ENCODE measurements at regions not wholly inside any gene's neighbourhood (a gene's known extent, or its start where the extent isn't known, plus 50 kb on each side); places are given as distances from the start of the nearest gene placed in this dataset.

GRCh38 chr6:146905181-146905704 is 299.0 kb upstream of the STXBP5 start:
- DNase-seq (ENCODE audit: low spot score) = no peak
- TF ChIP-seq EGR1 (IDR thresholded peaks at IDR 0.05; ENCODE audit: low read depth in 2 of 2) = no peak
- no peak for TF ChIP-seq NR2F2 (IDR thresholded peaks at IDR 0.05)
- no peak for TF ChIP-seq REST (IDR thresholded peaks at IDR 0.05)
- TF ChIP-seq GABPA (IDR thresholded peaks at IDR 0.05 in 1 of 2, conservative IDR thresholded peaks at IDR 0.05 in 1 of 2) = no peak
- no peak for TF ChIP-seq FOXA2 (IDR thresholded peaks at IDR 0.05)
- TF ChIP-seq SP1 (IDR thresholded peaks at IDR 0.05) = no peak
- TF ChIP-seq RXRA (IDR thresholded peaks at IDR 0.05) = no peak
- TF ChIP-seq TAF1 (conservative IDR thresholded peaks at IDR 0.05) = no peak
- no peak for TF ChIP-seq MAX (IDR thresholded peaks at IDR 0.05)
- no peak for TF ChIP-seq JUND (IDR thresholded peaks at IDR 0.05)
- no peak for TF ChIP-seq YY1 (IDR thresholded peaks at IDR 0.05)
- TF ChIP-seq ATF3 (IDR thresholded peaks at IDR 0.05) = no peak
- no peak for TF ChIP-seq ZBTB33 (IDR thresholded peaks at IDR 0.05)
- TF ChIP-seq CTCF (IDR thresholded peaks at IDR 0.05; ENCODE audit: low read depth, low read length, missing input control) = no peak
- Histone ChIP-seq H3K9me3 (ENCODE audit: control insufficient read depth in 4 of 4, low read length in 3 of 4) (no peaks in the 10 kb centered on the region), H3K9ac (ENCODE audit: low read depth in 1 of 2, low read length in 2 of 2) (no peak overlapping the region), H3K4me3 (ENCODE audit: low read depth in 1 of 3, low read length in 3 of 3) (no peak overlapping the region), H3K27ac (ENCODE audit: low read depth in 1 of 2, low read length in 2 of 2) (no peak overlapping the region), H3K27me3 (ENCODE audit: control insufficient read depth in 4 of 4, insufficient read depth in 4 of 4, low read length in 3 of 4) (no peaks in the 10 kb centered on the region), H3K36me3 (ENCODE audit: control insufficient read depth in 4 of 4, insufficient read depth in 3 of 4, low read depth in 1 of 4, low read length in 3 of 4) (no peaks in the 10 kb centered on the region), H3K4me1 (ENCODE audit: control insufficient read depth in 4 of 4, insufficient read depth in 4 of 4, low read length in 3 of 4) (no peaks in the 10 kb centered on the region)

- DNase-seq (ENCODE audit: low spot score) = no peak
- Histone ChIP-seq H3K36me3 (ENCODE audit: control insufficient read depth in 4 of 4, insufficient read depth in 3 of 4, low read depth in 1 of 4, low read length in 3 of 4) (no peaks in the 10 kb centered on the region), H3K27ac (ENCODE audit: low read depth in 1 of 2, low read length in 2 of 2) (no peak overlapping the region), H3K9me3 (ENCODE audit: control insufficient read depth in 4 of 4, low read length in 3 of 4) (peaks cover 0 to 2% (median 0%) of the 10 kb centered on the region in 4 donors), H3K27me3 (ENCODE audit: control insufficient read depth in 4 of 4, insufficient read depth in 4 of 4, low read length in 3 of 4) (no peaks in the 10 kb centered on the region), H3K4me3 (ENCODE audit: low read depth in 1 of 3, low read length in 3 of 3) (no peak overlapping the region), H3K9ac (ENCODE audit: low read depth in 1 of 2, low read length in 2 of 2) (no peak overlapping the region), H3K4me1 (ENCODE audit: control insufficient read depth in 4 of 4, insufficient read depth in 4 of 4, low read length in 3 of 4) (peaks cover 0 to 2% (median 0%) of the 10 kb centered on the region in 4 donors)
- WGBS = 90% methylated on average over 4 of the region's 4 CpGs
- TF ChIP-seq TAF1 (conservative IDR thresholded peaks at IDR 0.05) (no peak), HNF4G (IDR thresholded peaks at IDR 0.05) (no peak)
Observed at GRCh38 chr6:146908786-146909185, 295.4 kb upstream of the STXBP5 start.
